ENCODE measurements at regions not wholly inside any gene's neighbourhood (a gene's known extent, or its start where the extent isn't known, plus 50 kb on each side); places are given as distances from the start of the nearest gene placed in this dataset.

DNA sequence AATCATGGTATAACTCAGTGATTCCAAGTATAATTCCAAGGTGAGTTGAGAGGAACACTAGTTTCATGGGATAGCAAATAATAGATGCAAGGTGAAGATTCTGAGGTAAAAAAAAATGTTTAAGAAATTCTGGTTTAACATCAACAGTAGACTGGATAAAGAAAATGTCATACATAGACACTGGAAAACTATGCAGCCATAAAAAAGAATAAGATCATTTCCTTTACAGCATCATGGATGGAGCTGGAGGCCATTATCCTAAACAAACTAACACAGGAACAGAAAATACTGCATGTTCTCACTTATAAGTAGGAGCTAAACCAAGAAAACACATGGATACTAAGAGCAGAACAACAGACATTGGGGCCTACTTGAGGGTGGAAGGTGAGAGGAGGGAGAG is 54.6 kb upstream of the LEF1 start:
- TF ChIP-seq EZH2 (IDR thresholded peaks at IDR 0.05; ENCODE audit: insufficient read depth, poor library complexity, severe bottlenecking), result no peak
- no peak for TF ChIP-seq EZH2phosphoT487 (IDR thresholded peaks at IDR 0.05; ENCODE audit: insufficient read depth, low read depth)
